Astrocyte (in vitro differentiated cells and primary cell): ENCODE measurements at regions not wholly inside any gene's neighbourhood (a gene's known extent, or its start where the extent isn't known, plus 50 kb on each side); places are given as distances from the start of the nearest gene placed in this dataset.

Source experiments
- EZH2 ChIP-seq: IDR thresholded peaks from 2 replicates; pipeline ENCODE4 v1.6.1; 2012; ENCODE audit warnings: mild to moderate bottlenecking, low read length, inconsistent platforms; ENCODE audit not compliant: insufficient read depth
- TF ChIP-seq, protein P1 (sequence below): IDR thresholded peaks from 2 replicates; pipeline ENCODE4 v1.5.1; 2011; ENCODE audit warnings: low read depth, mild to moderate bottlenecking, inconsistent platforms, low read length, moderate library complexity; ENCODE audit not compliant: insufficient read depth

DNA sequence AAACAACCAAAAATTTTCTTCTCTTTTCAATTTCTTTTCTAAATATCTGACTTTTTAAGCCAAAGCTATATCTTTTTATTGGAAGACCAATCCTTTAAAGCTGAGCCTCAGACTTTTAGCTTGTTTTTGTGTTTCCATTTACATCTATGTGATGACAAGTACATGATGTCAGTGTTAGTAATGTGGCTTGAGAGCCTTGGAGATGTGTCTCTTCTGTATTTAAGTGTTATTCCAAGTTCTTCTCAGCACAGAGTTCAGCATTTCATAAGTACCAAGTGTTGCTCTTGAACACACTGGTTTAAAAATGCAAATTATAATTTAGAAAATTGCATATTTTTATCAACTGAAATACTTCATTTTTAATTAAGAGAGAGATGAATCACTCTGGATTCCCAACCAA is 948.9 kb upstream of the FLRT2 start:
- TF ChIP-seq EZH2 = no peak
- TF ChIP-seq, protein P1, sequence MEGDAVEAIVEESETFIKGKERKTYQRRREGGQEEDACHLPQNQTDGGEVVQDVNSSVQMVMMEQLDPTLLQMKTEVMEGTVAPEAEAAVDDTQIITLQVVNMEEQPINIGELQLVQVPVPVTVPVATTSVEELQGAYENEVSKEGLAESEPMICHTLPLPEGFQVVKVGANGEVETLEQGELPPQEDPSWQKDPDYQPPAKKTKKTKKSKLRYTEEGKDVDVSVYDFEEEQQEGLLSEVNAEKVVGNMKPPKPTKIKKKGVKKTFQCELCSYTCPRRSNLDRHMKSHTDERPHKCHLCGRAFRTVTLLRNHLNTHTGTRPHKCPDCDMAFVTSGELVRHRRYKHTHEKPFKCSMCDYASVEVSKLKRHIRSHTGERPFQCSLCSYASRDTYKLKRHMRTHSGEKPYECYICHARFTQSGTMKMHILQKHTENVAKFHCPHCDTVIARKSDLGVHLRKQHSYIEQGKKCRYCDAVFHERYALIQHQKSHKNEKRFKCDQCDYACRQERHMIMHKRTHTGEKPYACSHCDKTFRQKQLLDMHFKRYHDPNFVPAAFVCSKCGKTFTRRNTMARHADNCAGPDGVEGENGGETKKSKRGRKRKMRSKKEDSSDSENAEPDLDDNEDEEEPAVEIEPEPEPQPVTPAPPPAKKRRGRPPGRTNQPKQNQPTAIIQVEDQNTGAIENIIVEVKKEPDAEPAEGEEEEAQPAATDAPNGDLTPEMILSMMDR = no peak
